ENCODE measurements at regions not wholly inside any gene's neighbourhood (a gene's known extent, or its start where the extent isn't known, plus 50 kb on each side); places are given as distances from the start of the nearest gene placed in this dataset.

- TF ChIP-seq ZNF532 (CRISPR knock-in tag; IDR thresholded peaks at IDR 0.05; ENCODE audit: borderline replicate concordance) = no peak
Observed at GRCh38 chr12:64938179-64938578, 113.7 kb downstream of the TBC1D30 start (continued).

- no peaks in the 10 kb centered on the region; the same call in 1 of the 2 replicates for H3K9me3 Mint-ChIP-seq
- no peak for ATAC-seq
- H3K4me3 Mint-ChIP-seq = no peak overlapping the region
- no peaks in the 10 kb centered on the region for H3K4me1 Mint-ChIP-seq
- no peaks in the 10 kb centered on the region for H3K36me3 Mint-ChIP-seq
- no peak for DNase-seq (ENCODE audit: low spot score)
- H3K27me3 Mint-ChIP-seq (ENCODE audit: low read depth) = no peaks in the 10 kb centered on the region
- POLR2A ChIA-PET = no interaction called here
- CTCF ChIA-PET = no interaction called here
- H3K27ac Mint-ChIP-seq = no peak overlapping the region
- TF ChIP-seq ZNF671 (CRISPR knock-in tag; IDR thresholded peaks at IDR 0.05) (no peak), SMAD3 (CRISPR knock-in tag; IDR thresholded peaks at IDR 0.05; ENCODE audit: borderline replicate concordance) (no peak), ZNF121 (CRISPR knock-in tag; IDR thresholded peaks at IDR 0.05) (no peak), SP1 (CRISPR knock-in tag; conservative IDR thresholded peaks at IDR 0.05) (no peak), CDX4 (CRISPR knock-in tag; IDR thresholded peaks at IDR 0.05; ENCODE audit: borderline replicate concordance) (no peak), ZBTB43 (CRISPR knock-in tag; IDR thresholded peaks at IDR 0.05) (no peak), GRHL2 (CRISPR knock-in tag; IDR thresholded peaks at IDR 0.05; ENCODE audit: insufficient replicate concordance, severe bottlenecking) (no peak), ETV6 (CRISPR knock-in tag; IDR thresholded peaks at IDR 0.05) (no peak)
Observed at GRCh38 chr12:64943686-64944085, 119.2 kb downstream of the TBC1D30 start.

- DNase-seq (ENCODE audit: low spot score) (no peak), ATAC-seq (no peak)
- TF ChIP-seq ZNF512 (CRISPR knock-in tag; IDR thresholded peaks at IDR 0.05; ENCODE audit: borderline replicate concordance) (no peak), USF1 (CRISPR knock-in tag; IDR thresholded peaks at IDR 0.05) (no peak), CTCF (IDR thresholded peaks at IDR 0.05) (no peak), ZSCAN18 (CRISPR knock-in tag; IDR thresholded peaks at IDR 0.05) (no peak), ESRRA (CRISPR knock-in tag; IDR thresholded peaks at IDR 0.05; ENCODE audit: borderline replicate concordance) (no peak), NR2C2 (CRISPR knock-in tag; IDR thresholded peaks at IDR 0.05) (no peak)
- ChIA-PET CTCF (no interaction called here), POLR2A (no interaction called here)
- no peaks in the 10 kb centered on the region for H3K36me3 Mint-ChIP-seq
- no peak overlapping the region for H3K27ac Mint-ChIP-seq
- H3K27me3 Mint-ChIP-seq (ENCODE audit: low read depth) = no peaks in the 10 kb centered on the region
- H3K4me1 Mint-ChIP-seq = no peaks in the 10 kb centered on the region
- H3K4me3 Mint-ChIP-seq = no peak overlapping the region
- H3K9me3 Mint-ChIP-seq = no peaks in the 10 kb centered on the region
Observed at GRCh38 chr12:64944966-64945365, 120.5 kb downstream of the TBC1D30 start.
